GM20000 (cell line): ENCODE measurements at regions not wholly inside any gene's neighbourhood (a gene's known extent, or its start where the extent isn't known, plus 50 kb on each side); places are given as distances from the start of the nearest gene placed in this dataset.

Experiments
- DNase-seq: peaks from one replicate; pipeline ENCODE4 v3.0.0; 2012; ENCODE audit warnings: low spot score
- CTCF ChIP-seq: IDR thresholded peaks from 2 replicates; pipeline ENCODE4 v1.5.1; 2012; ENCODE audit warnings: mild to moderate bottlenecking, control low read depth; ENCODE audit errors: extremely low read depth, missing control alignments

- no peak for TF ChIP-seq CTCF
- DNase-seq, result no peak
Measured at GRCh38 chr9:115200711-115201505, 83.0 kb upstream of the TNC start.

- no peak for TF ChIP-seq CTCF
Measured at GRCh38 chr9:115202181-115202580, 84.2 kb upstream of the TNC start.

GRCh38 chr9:115202960-115203751, 85.2 kb upstream of the TNC start:
- TF ChIP-seq CTCF, result no peak
- no peak for DNase-seq

More at GRCh38 chr9:115202181-115202580, 84.2 kb upstream of the TNC start:
- no peak for DNase-seq

GRCh38 chr9:115204904-115205453, 87.0 kb upstream of the TNC start:
- no peak for TF ChIP-seq CTCF
- DNase-seq, result peak; percentile 32

GRCh38 chr9:115207003-115207836, 89.3 kb upstream of the TNC start:
- TF ChIP-seq CTCF, result no peak
- peak; percentile 26 for DNase-seq

GRCh38 chr9:115208501-115208900, 90.5 kb upstream of the TNC start:
- TF ChIP-seq CTCF, result no peak
- no peak for DNase-seq
